ENCODE measurements at regions not wholly inside any gene's neighbourhood (a gene's known extent, or its start where the extent isn't known, plus 50 kb on each side); places are given as distances from the start of the nearest gene placed in this dataset.
A peak's percentile ranks its signal among the peaks of the same experiment; 100 is the strongest.

- H3K4me3 ChIP-seq (ENCODE audit: control insufficient read depth, low read depth, low read length), result no peak overlapping the region
- no peak for TF ChIP-seq CTCF (conservative IDR thresholded peaks at IDR 0.05; ENCODE audit: control insufficient read depth, insufficient read depth, low read depth, low read length)
- peak; percentile 70 for DNase-seq (ENCODE audit: low read depth)
Observed at GRCh38 chr9:85200726-85201404, 531.3 kb downstream of the NTRK2 start.

DNA sequence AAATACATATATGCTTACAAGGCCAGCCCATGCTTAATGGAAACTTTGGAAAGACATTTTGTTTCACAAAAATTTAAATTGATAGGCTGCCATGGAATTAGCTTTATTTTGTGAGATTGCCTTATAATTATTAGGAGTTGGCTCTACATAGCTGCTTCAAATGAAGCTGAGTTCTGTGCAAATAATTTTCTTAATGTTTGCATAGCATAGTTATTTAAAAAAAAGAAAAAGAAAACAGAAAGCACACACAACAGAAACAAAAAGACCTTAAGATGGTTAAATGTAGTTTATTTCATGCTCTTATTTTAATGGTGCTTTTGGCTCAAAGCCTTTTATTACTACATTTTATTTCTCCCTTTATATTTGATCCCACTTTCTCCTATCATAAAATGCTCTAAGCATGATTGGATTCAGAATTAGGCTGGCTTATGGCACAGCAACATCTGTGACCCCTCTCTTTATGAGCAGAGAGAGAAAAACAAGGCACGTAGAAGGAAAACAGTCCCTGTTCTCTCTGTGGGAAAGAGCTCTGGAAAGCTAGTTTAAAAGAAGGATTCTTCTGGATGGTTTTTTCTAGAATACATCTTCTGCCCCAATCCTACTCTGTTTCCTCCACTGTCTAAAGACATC is 530.5 kb downstream of the NTRK2 start:
- no peak for TF ChIP-seq CTCF (conservative IDR thresholded peaks at IDR 0.05; ENCODE audit: control insufficient read depth, insufficient read depth, low read depth, low read length)
- no peak overlapping the region for H3K4me3 ChIP-seq (ENCODE audit: control insufficient read depth, low read depth, low read length)
- DNase-seq (ENCODE audit: low read depth), result no peak

GRCh38 chr9:85192750-85193149 is 523.2 kb downstream of the NTRK2 start:
- no peak for TF ChIP-seq CTCF (conservative IDR thresholded peaks at IDR 0.05; ENCODE audit: control insufficient read depth, insufficient read depth, low read depth, low read length)
- no peak for DNase-seq (ENCODE audit: low read depth)
- no peak overlapping the region for H3K4me3 ChIP-seq (ENCODE audit: control insufficient read depth, low read depth, low read length)

DNA sequence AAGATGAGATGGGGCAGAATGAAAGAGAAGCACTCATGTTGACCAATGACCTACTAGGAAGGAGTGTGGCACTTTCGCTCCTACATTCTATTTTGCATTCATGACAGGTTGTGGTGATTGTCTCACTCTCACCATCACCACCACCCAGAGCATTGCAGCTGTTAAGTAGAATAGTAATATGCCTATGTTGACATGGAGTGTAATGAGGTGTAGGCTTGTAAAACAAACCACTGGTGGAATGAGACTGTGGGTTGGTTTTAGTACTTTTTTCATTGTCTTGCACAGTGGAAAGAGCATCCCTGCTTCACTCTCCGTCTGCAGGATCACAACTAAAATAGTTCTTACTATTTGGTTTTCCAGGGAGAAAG is 516.7 kb downstream of the NTRK2 start:
- H3K4me3 ChIP-seq (ENCODE audit: control insufficient read depth, low read depth, low read length), result no peak overlapping the region
- no peak for TF ChIP-seq CTCF (conservative IDR thresholded peaks at IDR 0.05; ENCODE audit: control insufficient read depth, insufficient read depth, low read depth, low read length)
- DNase-seq (ENCODE audit: low read depth), result no peak

DNA sequence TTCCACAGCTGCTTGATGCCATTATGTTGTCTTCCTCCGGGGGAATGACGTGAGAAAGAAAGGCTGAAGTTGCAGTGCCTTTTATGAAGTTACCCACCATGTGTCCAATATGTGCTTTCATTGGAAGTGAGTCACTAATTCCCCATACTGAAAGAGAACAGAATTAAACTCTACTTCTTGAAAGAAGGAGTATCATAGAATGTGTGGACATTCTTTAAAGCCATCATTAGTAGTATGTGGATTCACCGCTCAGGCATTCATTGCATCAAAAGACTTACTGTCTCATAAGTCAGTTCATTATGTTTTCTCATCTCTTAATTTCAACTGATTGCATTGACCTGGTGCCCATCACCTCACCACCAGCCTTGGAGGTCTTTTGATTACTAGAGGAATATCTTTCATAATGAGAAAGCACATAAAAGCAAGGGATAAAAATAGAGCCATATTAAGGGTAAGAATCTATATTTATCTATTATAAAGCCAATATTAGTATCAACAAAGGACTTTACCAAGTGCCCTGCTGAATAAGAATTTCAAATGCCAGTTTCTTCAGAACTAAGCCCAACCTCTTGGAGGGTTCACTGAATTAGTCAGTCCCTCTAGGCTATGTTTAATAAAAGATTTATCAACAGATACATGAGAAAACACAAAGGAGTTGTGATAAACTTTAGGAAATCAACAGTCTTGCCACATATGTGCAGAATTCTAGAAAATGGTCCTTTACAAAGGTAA is 516.1 kb downstream of the NTRK2 start:
- H3K4me3 ChIP-seq (ENCODE audit: control insufficient read depth, low read depth, low read length), result no peak overlapping the region
- TF ChIP-seq CTCF (conservative IDR thresholded peaks at IDR 0.05; ENCODE audit: control insufficient read depth, insufficient read depth, low read depth, low read length), result no peak
- no peak for DNase-seq (ENCODE audit: low read depth)

- DNase-seq (ENCODE audit: low read depth), result no peak
- H3K4me3 ChIP-seq (ENCODE audit: control insufficient read depth, low read depth, low read length), result no peak overlapping the region
- no peak for TF ChIP-seq CTCF (conservative IDR thresholded peaks at IDR 0.05; ENCODE audit: control insufficient read depth, insufficient read depth, low read depth, low read length)
Observed at GRCh38 chr9:85182383-85182782, 512.9 kb downstream of the NTRK2 start.

Measured in fibroblast of mammary gland (primary cell).